GM12874 (cell line): ENCODE measurements at regions not wholly inside any gene's neighbourhood (a gene's known extent, or its start where the extent isn't known, plus 50 kb on each side); places are given as distances from the start of the nearest gene placed in this dataset.

ENCODE experiments used
- CTCF ChIP-seq: IDR thresholded peaks from 2 replicates; pipeline ENCODE4 v1.5.1; 2011; ENCODE audit warnings: low read depth, mild to moderate bottlenecking, control low read depth, low read length, moderate library complexity; ENCODE audit not compliant: insufficient read depth

GRCh38 chr16:87000001-87000400 lies 317.2 kb downstream of the C16orf95 start:
- no peak for TF ChIP-seq CTCF

GRCh38 chr16:87002717-87003413 lies 314.3 kb downstream of the C16orf95 start:
- TF ChIP-seq CTCF: no peak

- no peak for TF ChIP-seq CTCF
Measured at GRCh38 chr16:87003414-87003755, 313.8 kb downstream of the C16orf95 start.

- TF ChIP-seq CTCF: no peak
Measured at GRCh38 chr16:87006021-87006420, 311.2 kb downstream of the C16orf95 start.

- no peak for TF ChIP-seq CTCF
Measured at GRCh38 chr16:87006789-87007745, 310.1 kb downstream of the C16orf95 start.

- no peak for TF ChIP-seq CTCF
Measured at GRCh38 chr16:87007907-87008306, 309.3 kb downstream of the C16orf95 start.

GRCh38 chr16:87008664-87009063 lies 308.5 kb downstream of the C16orf95 start:
- TF ChIP-seq CTCF: no peak
